Peyer's patch (tissue), 4 donors: ENCODE measurements at regions not wholly inside any gene's neighbourhood (a gene's known extent, or its start where the extent isn't known, plus 50 kb on each side); places are given as distances from the start of the nearest gene placed in this dataset.

ENCODE experiments used
- CTCF ChIP-seq, 6 experiments: fragments of 450-650 bp in 4 of 6; fragments of 200-600 bp in 2 of 6; sonication (generic) in 1 of 6; IDR thresholded peaks; one replicate each; pipeline ENCODE4 v1.5.1; 2017 to 2019; ENCODE audit warnings: antibody characterized with exemption in 6 of 6, mild to moderate bottlenecking in 3 of 6, moderate library complexity in 1 of 6
- POLR2A ChIP-seq, 2 donors: fragments of 450-650 bp; IDR thresholded peaks; one replicate each; pipeline ENCODE4 v1.5.1; 2017; ENCODE audit warnings: antibody characterized with exemption in 2 of 2, mild to moderate bottlenecking in 2 of 2, moderate library complexity in 2 of 2

GRCh38 chr1:95325349-95325748 is 91.3 kb downstream of the RWDD3 start:
- no peak for TF ChIP-seq POLR2A (IDR thresholded peaks at IDR 0.05)
- no peak for TF ChIP-seq CTCF (IDR thresholded peaks at IDR 0.05)
